ENCODE measurements at regions not wholly inside any gene's neighbourhood (a gene's known extent, or its start where the extent isn't known, plus 50 kb on each side); places are given as distances from the start of the nearest gene placed in this dataset.

DNA sequence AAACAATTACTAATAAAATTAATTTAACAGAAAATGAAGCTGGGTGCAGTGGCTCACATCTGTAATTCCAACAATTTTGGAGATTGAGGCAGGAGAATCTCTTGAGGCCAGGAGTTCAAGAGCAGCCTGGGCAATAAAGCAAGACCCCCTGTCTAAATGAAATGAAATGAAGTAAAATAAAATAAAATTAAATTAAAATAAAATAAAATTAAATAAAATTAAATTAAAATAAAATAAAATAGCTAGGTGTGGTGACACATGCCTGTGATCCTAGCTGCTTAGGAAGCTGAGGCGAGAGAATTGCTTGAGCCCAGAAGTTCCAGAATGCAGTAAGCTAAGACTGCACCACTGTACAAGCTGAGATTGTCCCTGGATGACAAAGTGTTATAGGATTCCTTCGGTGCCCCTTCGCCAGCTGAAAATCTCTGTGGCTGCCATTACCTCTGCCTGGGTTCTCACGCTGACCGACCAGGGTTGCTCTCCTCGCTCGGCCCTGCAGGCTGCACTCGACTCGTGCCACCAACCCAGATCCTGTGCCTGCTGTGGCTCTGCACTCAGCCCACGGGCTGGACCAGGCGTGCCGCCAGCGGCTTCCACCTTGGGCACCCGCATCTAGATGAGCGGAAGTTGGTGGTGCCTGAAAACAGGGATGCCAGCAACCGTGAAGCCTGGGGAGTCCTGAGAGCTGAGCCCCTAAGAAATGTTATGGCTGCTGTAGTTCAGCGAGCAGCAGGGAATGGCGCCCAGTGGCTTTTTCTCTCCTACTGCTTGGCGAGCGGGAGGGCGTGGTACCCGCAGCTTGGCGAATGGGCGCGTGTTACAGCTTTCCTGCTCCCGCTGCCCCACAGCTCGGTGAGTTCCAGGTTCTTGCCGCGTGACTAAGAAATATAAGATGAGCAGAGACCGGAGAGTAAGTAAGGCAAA is 539.2 kb upstream of the PCDH9 start:
- TF ChIP-seq POLR2A (IDR thresholded peaks at IDR 0.05): no peak
- TF ChIP-seq, protein P1, sequence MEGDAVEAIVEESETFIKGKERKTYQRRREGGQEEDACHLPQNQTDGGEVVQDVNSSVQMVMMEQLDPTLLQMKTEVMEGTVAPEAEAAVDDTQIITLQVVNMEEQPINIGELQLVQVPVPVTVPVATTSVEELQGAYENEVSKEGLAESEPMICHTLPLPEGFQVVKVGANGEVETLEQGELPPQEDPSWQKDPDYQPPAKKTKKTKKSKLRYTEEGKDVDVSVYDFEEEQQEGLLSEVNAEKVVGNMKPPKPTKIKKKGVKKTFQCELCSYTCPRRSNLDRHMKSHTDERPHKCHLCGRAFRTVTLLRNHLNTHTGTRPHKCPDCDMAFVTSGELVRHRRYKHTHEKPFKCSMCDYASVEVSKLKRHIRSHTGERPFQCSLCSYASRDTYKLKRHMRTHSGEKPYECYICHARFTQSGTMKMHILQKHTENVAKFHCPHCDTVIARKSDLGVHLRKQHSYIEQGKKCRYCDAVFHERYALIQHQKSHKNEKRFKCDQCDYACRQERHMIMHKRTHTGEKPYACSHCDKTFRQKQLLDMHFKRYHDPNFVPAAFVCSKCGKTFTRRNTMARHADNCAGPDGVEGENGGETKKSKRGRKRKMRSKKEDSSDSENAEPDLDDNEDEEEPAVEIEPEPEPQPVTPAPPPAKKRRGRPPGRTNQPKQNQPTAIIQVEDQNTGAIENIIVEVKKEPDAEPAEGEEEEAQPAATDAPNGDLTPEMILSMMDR (IDR thresholded peaks at IDR 0.05): no peak
- no peak for ATAC-seq
- peaks cover 0 to 17% (median 2%) of the 10 kb centered on the region in 12 donors for H3K9me3 ChIP-seq
- no peaks in the 10 kb centered on the region for H3K36me3 ChIP-seq
- H3K27me3 ChIP-seq: no peaks in the 10 kb centered on the region
- intact Hi-C loops (cut with DNase I): no loop called here
- DNase-seq: peak in 1 of 5 donors; percentile 23
- WGBS, 4 donors: 91 to 95% (median 92%) methylated on average over 24 to 30 of the region's 30 CpGs
- H3K27ac ChIP-seq: no peak overlapping the region
- H3K4me1 ChIP-seq: no peaks in the 10 kb centered on the region
- H3K4me3 ChIP-seq: no peak overlapping the region

DNA sequence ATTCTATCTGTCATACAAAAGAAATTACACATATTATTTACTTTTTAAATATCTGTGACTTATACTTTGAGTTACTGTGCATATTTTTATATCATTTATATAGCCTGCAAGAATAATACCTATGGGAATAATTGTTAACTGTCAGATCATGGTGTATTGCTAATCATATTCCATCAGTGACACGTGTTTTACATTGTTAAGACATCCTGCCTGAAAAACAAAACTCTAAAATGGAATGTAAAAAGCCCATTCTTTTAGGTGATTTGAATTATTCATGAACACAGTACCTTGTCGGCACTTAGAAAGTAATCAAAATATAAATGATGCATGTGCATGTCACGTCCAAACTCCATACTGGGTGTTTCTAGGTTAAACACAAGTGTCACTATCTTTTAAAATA is 533.8 kb upstream of the PCDH9 start:
- DNase-seq (no peak), ATAC-seq (no peak)
- Histone ChIP-seq H3K9me3 (peaks cover 0 to 9% (median 0%) of the 10 kb centered on the region in 12 donors), H3K4me3 (no peak overlapping the region), H3K27me3 (no peaks in the 10 kb centered on the region), H3K36me3 (no peaks in the 10 kb centered on the region), H3K27ac (no peak overlapping the region), H3K4me1 (no peaks in the 10 kb centered on the region)
- no peak for TF ChIP-seq POLR2A (IDR thresholded peaks at IDR 0.05)
- TF ChIP-seq, protein P1 (IDR thresholded peaks at IDR 0.05): no peak
- intact Hi-C loops (cut with DNase I): no loop called here
- 58 to 71% (median 66%) methylated on average over 3 of the region's 3 CpGs for WGBS, 4 donors

DNA sequence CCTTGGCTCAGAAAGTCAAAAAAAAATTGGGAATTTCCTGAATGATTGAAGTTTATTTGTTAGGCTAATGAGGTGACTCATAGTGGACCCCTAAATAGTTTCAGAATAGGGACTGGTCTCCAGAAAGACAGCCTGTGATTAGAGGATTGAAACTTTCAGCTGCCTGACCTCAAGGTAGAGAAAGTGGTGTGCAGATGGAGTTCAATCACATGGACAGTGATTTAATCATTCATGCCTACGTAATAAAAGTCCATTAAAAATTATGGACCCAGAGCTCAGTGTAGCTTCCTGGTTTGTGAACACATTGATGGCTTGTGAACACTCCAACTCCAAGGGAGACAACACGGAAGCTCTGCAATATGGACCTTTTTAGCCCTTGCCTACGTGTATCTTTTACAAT is 533.2 kb upstream of the PCDH9 start:
- no peak for ATAC-seq
- TF ChIP-seq POLR2A (IDR thresholded peaks at IDR 0.05): no peak
- TF ChIP-seq, protein P1 (IDR thresholded peaks at IDR 0.05): no peak
- H3K27me3 ChIP-seq: no peaks in the 10 kb centered on the region
- DNase-seq: no peak
- WGBS, 4 donors: 71 to 80% (median 77%) methylated on average over 3 of the region's 3 CpGs
- intact Hi-C loops (cut with DNase I): no loop called here
- H3K36me3 ChIP-seq: no peaks in the 10 kb centered on the region
- H3K4me1 ChIP-seq: no peaks in the 10 kb centered on the region
- no peak overlapping the region for H3K4me3 ChIP-seq
- H3K27ac ChIP-seq: no peak overlapping the region
- H3K9me3 ChIP-seq: peaks cover 0 to 9% (median 0%) of the 10 kb centered on the region in 12 donors

DNA sequence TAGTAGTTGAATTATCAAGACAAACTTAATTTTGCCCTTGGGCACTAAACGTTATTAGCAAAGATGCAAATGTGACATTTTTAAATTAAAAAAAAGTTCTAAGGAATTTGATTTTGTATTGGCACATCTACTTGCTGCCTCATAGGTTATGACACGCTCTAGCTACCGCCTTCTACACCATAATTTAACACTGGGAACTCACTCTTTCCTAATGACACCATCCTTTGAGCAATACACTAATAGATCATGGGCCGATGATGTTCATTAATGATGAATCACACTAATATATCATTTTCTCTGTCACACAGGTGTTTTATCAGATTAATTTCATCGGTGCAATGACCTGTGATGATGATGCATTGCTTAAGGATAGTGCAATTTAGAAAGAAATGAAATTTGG is 528.8 kb upstream of the PCDH9 start:
- DNase-seq: no peak
- H3K36me3 ChIP-seq: no peaks in the 10 kb centered on the region
- intact Hi-C loops (cut with DNase I): no loop called here
- no peak for ATAC-seq
- H3K27me3 ChIP-seq: no peaks in the 10 kb centered on the region
- H3K4me1 ChIP-seq: no peaks in the 10 kb centered on the region
- WGBS, 4 donors: 76 to 85% (median 78%) methylated on average over 5 of the region's 5 CpGs
- no peak overlapping the region for H3K4me3 ChIP-seq
- TF ChIP-seq, protein P1 (IDR thresholded peaks at IDR 0.05): no peak
- TF ChIP-seq POLR2A (IDR thresholded peaks at IDR 0.05): no peak
- H3K27ac ChIP-seq: no peak overlapping the region
- H3K9me3 ChIP-seq: no peaks in the 10 kb centered on the region

All from heart left ventricle (tissue), 16 donors.